HG03575 (cell line): ENCODE measurements at regions not wholly inside any gene's neighbourhood (a gene's known extent, or its start where the extent isn't known, plus 50 kb on each side); places are given as distances from the start of the nearest gene placed in this dataset.

Experiments used
- ATAC-seq: cut with Tn5 transposase; IDR thresholded peaks from one replicate; pipeline ENCODE4 v1.9.1; 2021; ENCODE audit not compliant: unreplicated experiment, insufficient number of reproducible peaks, low FRiP score; ENCODE audit errors: extremely low read depth

GRCh38 chr7:47669901-47670384 is 88.0 kb upstream of the TNS3 start:
- no peak for ATAC-seq

DNA sequence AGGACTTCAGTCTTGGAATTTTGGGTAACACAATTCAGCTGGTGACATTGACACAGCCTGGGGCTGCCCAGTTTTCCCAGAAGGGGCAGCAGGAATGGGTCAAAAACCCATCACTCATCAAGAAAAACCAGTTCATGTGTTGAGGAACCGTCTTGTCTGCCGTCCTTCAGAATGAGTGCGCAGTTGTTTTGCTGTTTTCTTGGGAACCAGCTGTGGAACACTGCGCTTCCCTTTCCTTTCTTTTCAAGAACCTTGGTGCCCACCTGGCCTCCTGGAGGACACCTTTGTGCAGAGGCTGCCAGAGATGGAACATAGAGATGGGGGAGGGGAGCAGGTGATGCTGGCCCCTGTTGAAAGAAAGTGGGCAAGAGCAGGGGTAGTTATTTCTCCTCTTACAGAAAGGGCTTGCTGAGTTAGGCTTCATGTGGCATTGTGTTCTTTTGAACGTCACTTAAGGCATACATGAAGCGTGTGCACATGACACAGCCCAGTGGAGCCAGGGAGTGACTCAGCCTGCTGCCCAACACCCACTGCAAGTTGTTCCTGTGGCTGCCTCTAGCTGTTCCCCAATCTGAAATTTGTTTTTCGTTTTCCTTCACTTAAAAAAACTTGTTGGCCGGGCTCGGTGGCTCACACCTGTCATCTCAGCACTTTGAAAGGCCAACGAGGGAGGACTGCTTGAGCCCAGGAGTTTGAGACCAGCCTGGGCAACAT is 87.4 kb upstream of the TNS3 start:
- ATAC-seq = peak; percentile 84

DNA sequence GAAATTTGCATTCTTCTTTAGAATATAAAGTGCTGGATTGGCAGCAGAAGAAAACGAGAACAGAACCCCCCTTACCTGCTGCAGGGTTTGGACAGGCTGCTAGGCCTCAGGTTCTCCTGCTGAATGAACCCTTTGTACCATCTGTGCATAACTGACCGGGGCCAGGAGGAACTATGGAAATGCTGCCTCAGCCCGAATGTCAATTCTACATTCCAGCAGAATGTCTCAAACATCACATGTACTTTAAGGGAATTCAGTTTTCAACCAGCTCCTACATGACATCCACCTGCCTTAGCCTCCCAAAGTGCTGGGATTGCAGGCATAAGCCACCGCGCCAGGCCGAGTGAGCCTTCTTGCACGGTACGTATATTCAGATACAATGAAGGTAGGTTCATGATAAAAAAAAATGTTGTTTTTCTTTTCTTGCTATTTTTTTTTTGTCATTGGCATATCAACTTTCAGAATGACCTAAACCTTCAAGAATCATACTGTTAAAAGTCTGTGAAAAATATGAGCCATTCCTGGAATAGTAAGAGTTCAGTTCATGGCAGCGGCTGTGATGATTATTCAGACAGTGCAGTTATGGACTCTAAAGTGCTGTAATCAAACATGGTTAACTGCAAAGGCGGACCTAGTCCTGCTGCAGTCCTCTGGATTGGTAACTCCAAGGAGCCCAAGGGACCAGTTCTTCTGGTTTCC is 84.4 kb upstream of the TNS3 start:
- no peak for ATAC-seq

DNA sequence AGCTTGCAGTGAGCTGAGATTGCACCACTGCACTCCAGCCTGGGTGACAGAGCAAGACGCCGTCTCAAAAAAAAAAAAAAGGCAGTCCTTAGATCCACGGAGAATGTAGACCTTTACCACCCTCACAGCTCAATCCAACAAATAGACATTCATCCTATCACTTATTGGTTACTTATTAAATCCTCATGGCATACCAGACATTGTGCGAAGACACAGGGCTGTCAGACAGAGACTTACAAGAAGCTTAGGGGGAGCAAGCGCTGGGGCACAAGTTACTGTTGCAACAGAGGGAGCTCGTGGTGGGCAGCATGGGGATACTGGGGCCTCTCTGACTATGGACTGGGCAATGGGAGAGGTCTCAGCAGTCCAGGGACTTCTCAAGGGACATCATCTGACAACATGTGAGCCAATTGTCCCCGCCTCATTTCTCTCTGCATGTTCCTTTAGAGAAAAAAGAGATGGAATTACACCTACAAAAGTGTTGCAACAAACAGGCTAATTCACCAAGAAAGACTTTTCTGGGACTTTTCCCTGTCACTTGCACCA is 82.8 kb upstream of the TNS3 start:
- ATAC-seq = no peak

GRCh38 chr7:47663851-47664250 is 81.9 kb upstream of the TNS3 start:
- no peak for ATAC-seq

DNA sequence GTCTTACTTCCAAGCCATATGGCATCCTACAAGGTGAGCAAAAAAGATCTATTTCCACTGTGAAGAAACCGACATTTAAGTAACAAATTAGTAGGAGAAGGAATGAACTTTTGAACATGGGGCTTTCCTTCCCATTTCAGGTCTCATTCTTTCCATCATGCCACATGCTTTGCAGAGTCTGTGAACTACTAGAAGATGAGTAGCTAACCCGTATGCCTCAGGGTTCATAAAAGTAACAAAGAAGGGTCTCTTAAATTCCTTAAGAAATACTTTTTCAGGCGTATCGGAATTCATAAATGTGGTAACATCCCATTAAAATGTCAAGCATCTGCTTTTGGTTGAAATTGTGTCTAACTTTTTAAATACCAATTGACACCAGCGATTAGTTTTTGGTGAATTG is 81.3 kb upstream of the TNS3 start:
- no peak for ATAC-seq

DNA sequence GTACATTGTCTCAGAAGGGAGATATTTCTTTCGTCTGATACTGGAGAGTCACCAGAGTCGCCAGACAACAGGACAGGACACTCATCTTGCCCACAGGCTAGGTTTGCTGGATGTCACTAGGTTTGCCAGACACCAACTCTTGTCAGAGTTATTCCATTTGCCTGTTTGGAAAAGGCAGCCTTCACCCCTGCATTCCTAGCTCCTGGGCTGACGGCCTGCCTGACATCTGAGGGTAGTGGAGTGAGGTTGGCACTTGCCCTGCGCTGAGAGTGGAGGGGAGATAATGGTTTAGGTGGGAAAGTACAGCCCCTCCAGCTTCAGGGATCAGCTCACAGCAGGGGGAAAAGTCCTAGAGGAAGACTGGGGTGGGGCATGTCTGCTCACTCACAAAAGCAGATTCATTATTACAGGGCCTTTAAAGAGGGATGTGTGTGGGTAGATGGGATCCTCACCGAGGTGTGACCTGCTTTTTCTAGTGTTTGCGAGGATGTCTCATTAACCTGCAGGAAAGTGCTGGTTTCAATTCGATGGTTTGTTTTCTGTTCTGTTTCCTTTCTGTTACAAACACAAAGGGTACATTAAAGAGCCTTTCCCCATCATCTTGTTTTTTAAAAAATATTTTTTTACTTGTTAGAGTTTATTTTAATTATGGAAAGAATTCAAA is 79.3 kb upstream of the TNS3 start:
- no peak for ATAC-seq

GRCh38 chr7:47659664-47660462 is 78.0 kb upstream of the TNS3 start:
- ATAC-seq = no peak

DNA sequence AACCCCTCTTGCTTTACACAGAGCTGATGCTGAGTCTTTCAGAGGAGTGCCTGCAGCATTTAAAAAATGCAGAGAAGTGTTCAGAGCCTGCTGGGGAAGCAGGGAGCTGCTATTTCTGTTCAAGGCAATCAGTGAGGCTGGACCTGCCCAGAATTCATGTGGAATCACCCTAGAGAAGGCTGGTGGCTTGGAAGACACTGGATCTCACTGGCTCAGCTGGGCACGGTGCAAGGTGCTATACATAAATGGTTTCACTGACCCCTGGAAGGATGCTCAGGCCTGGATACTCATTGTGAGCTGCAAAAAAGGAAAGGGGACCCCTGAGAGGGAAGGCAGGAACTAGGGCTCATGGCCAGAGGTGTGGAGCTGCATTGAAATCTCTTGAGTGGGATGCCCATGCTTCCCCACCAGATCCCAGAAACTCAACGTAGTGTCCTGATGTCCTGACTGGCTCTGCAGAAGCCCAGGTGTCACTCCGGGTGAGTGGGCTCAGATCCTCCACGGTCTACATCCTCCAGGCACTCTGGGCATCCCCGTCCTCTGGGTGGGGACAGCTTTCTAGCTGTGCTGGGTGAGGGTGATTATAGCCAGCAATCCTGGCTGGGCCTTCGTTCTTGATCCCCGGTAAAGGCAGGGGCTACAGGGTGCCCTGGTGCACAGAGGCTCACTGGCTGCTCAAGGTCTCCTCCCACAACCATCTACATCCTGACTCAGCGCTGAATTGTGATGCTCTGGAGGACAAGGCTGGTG is 77.2 kb upstream of the TNS3 start:
- ATAC-seq = no peak

DNA sequence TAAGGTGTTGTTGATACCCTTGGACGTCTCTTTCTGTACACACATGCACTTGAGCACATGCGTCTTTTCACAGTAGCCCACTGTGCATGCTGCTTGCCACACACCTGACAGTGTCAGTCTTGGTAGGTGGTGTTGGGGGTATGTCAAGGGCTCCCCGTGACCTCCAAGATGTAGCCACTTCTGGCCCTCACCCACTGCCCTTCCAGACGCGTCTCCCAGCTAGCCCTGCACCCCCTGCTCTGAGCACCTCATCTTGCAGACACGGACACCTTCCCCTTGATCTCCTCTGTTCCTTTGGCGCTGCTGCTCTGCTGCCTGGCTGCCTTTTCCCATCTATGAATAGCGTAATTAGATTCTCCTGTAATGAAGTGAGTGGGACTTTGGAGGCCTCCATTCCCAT is 75.2 kb upstream of the TNS3 start:
- ATAC-seq = no peak

GRCh38 chr7:47654672-47655298 is 72.9 kb upstream of the TNS3 start:
- no peak for ATAC-seq

DNA sequence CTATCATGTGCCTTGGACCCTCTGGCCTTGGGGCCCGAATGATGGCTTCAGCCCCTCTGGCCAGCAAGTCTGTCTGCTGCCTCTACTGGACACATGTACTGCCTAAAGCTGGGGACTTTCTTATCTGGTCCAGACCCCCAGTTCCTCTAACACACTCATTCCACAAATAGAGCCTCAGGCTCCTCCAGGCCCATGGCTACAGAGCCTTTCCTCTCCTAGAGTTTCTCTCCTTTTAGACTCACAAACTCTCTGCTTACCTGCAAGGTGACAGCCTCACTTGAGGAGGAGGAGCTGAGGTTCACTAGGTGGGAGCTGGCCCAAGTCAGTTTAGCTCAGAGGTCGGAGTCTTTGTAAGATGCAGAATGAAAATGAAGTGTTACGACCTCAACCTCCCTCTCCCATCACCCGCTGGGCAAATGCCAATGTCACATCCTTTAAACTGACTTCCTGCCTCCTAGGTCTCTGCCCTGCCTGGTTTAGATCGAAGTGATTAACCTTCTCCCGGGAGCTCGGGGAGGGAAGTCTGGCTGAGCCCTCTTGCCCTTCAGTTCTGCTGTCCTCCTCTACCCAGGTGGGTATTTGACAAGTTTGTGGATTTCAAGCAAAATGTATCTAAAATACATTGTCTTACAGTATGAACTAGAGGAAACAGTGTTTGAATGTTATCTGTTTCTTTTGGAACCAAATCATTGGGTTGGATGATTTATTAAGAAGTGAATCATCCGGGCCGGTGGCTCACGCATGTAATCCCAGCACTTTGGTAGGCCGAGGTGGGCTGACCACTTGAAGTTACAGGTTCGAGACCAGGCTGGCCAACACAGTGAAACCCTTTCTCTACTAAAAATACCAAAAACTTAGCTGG is 71.9 kb upstream of the TNS3 start:
- ATAC-seq = no peak

GRCh38 chr7:47652591-47652990 is 70.7 kb upstream of the TNS3 start:
- ATAC-seq = no peak

DNA sequence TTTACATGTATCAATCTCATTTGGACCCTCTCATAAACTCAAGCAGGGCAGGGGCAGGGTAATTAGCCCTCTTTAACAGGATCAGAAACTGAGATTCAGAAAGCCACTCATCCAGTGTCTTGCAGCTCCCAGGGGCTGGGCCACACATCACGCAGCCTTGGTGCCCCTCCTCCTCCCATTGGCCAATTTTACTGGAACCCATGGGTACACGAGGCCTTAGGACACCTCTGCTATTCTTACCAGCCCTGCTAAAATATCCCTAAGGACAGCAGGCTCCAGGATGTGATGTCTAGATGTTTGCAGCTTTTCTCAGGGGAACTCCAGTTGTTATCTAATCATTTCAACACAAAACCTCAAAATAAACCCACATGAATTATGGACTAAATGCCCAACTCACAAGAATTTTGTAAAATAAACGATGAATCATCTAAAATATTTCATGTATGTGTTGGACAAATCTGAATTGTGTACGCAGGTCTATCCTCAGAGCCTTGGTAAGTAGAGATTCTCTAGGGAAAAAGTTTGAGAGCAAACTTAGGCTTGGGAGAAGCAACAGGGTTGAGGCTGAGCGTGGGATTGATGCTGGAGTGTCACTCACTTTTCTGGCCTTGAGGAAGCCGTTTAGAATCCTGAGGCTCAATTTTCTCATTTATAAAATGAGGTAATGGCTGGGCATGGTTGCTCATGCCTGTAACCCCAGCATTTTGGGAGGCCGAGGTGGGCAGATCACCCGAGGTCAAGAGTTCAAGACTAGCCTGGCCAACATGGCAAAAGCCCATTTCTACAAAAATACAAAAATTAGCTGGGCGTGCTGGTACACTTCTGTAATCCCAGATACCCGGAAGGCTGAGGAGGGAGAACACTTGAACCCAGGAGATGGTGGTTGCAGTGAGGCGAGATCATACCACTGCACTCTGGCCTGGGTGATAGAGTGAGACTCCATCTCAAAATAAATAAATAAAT is 69.7 kb upstream of the TNS3 start:
- no peak for ATAC-seq

DNA sequence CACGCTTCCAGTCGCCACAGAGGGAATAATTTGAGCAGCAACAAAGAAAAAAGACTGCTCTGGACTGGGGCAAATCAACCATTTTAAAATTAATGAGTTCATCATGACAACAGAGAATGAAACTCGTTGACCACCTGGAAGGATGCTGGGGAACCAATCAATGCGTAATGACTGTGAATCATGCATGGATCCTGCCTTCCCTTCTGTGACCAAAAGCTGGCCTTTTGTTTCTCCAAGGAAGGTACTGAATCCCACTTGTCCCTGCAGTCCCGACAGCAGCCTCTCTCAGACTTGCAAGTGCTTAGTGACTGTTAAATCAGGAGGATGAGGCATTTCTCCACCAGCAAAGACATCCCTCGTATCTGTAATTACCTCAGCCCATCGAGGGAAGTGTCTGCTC is 68.0 kb upstream of the TNS3 start:
- ATAC-seq = no peak

DNA sequence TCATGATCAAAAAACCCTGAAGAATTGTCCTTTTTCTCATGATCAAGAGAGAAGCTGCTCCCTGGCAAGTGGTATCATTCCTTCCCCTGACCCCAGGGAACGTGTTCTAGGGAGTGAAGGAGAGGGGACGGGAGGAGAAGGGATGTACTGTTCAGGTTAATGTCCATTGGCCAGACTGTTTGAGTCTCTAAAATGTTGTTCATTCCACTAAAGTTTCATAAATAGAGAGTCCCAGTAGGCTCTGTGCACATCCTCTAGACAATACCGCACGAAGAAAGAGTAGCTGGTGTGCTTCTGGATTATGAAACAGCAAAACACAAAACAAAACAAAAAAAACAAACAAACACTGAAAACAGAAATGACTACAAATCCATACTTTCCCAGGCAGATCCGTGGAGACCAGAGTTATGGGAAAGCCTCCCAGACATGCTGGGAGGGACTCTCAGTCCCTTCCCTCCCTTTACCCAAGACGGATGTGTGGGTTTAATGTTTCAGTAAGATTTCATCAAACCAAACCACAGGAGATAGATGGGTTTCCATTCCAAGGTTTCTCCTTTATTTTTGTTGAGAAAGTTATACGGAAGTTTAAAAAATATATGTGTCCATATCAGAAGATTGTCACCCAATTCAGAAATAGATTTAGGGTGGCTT is 66.5 kb upstream of the TNS3 start:
- no peak for ATAC-seq
